SJCRH30 (cell line): ENCODE measurements at regions not wholly inside any gene's neighbourhood (a gene's known extent, or its start where the extent isn't known, plus 50 kb on each side); places are given as distances from the start of the nearest gene placed in this dataset.

Experiments used
- DNase-seq, 2 experiments: peaks; one replicate each; pipeline ENCODE4 v3.0.0-alpha.2; 2015 to 2020
- H3K27ac ChIP-seq: fragments of 250-450 bp; sonication (Bioruptor Pico); 2 replicates; pipeline ENCODE4 v1.5.1; 2020; ENCODE audit warnings: mild to moderate bottlenecking, moderate library complexity
- H3K27me3 ChIP-seq: fragments of 250-450 bp; sonication (Bioruptor Pico); 2 replicates; pipeline ENCODE4 v1.5.1; 2020; ENCODE audit warnings: mild to moderate bottlenecking, moderate library complexity
- H3K36me3 ChIP-seq: fragments of 250-450 bp; sonication (Bioruptor Pico); 2 replicates; pipeline ENCODE4 v1.5.1; 2020; ENCODE audit warnings: mild to moderate bottlenecking, moderate library complexity
- H3K4me1 ChIP-seq: fragments of 250-450 bp; sonication (Bioruptor Pico); 2 replicates; pipeline ENCODE4 v1.5.1; 2020; ENCODE audit warnings: mild to moderate bottlenecking, moderate library complexity
- H3K4me3 ChIP-seq: fragments of 250-450 bp; sonication (Bioruptor Pico); 2 replicates; pipeline ENCODE4 v1.5.1; 2020; ENCODE audit warnings: mild to moderate bottlenecking, moderate library complexity
- H3K9me3 ChIP-seq: fragments of 250-450 bp; sonication (Bioruptor Pico); replicated peaks from 2 replicates; pipeline ENCODE4 v1.5.1; 2020; ENCODE audit warnings: mild to moderate bottlenecking, moderate library complexity

DNA sequence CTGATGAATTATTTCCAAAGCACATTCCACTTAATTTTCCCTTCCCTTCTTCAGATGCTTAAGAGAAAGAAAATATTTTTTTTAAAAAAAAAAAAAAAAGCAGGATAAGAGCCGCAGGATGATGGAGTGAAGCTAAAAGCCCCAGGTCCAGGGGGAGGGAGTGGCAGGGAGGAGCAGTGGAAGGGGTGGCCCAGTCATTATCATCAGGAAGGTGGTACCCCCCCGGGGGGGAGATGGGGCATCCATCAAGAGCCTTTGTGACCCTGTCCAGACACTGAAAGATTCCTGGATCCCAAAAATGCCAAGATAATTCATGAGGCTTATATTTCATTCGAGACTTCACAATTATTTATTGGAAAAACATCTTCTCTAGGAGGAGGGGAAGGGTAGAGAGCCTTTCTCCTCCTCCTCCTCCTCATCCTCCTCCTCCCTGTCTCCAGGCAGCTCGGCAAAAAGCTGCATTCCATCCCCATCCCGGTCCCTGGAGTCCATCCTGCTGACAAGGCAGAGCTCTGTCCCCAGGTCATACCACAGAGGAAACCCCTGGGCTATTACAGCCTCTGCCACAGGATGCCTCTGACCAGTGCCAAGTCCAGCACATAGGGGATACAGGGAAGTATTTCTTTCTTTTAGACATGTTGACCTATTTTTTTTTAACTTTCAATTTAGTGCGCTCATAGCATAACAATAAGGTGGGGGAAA is 125.3 kb downstream of the TWIST2 start:
- no peak overlapping the region for H3K27ac ChIP-seq
- H3K9me3 ChIP-seq = peaks cover 5% of the 10 kb centered on the region
- H3K4me1 ChIP-seq = no peaks in the 10 kb centered on the region
- DNase-seq = no peak
- H3K36me3 ChIP-seq = no peaks in the 10 kb centered on the region
- H3K27me3 ChIP-seq = no peaks in the 10 kb centered on the region
- no peak overlapping the region for H3K4me3 ChIP-seq

DNA sequence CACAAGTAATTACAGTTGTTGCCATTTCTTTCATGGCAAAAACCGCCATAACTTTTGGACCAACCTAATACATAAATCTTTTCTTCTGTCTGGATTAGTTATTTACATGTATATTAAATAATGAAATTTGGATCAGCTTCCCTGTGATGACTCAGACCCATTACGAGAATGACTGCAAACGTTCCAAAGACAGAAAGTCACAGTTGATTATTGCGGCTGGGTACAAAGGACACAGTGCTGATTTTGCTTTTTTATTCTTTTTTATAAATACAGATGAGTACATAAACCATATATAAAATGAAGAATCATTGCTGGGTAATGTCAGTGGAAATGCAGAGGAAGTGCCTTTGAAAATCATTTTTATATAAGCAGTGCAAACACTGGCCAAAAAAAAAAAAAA is 126.2 kb downstream of the TWIST2 start:
- Histone ChIP-seq H3K9me3 (peaks cover 5% of the 10 kb centered on the region), H3K27me3 (no peaks in the 10 kb centered on the region), H3K36me3 (no peaks in the 10 kb centered on the region), H3K27ac (no peak overlapping the region), H3K4me3 (no peak overlapping the region), H3K4me1 (no peaks in the 10 kb centered on the region)
- DNase-seq = no peak

DNA sequence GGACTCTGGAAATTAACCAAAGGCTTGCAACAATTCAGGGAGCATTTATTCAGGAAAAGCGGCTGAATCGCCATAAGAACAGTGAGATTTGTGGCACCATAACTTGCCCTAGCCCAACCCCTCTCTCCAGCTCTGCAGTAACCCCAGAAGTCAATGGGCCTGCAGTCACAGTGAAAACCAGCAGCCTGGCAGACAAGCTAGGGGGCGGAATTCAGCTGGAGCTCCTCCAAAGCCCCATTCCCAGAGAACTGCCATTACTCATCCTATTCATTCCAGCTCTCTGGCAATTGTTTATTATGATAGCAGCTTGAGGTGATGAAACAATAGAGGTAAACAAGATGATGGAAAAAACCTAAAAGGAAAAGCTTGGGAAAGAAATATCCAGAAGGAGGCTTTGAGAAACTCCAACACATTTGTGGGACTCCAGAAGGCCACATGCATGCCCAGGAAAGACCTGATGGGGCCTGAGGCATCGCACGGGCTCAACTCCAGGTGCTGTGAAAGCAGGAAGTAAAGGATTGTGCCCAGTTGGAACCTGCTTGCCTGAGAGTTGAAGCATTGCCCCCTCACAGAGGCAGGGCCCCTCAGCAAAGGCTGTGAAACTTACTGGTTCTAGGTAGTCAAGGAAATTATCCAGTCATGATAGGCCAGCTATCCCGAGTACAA is 126.7 kb downstream of the TWIST2 start:
- Histone ChIP-seq H3K27ac (no peak overlapping the region), H3K4me3 (no peak overlapping the region), H3K9me3 (peaks cover 8% of the 10 kb centered on the region), H3K4me1 (no peaks in the 10 kb centered on the region), H3K36me3 (no peaks in the 10 kb centered on the region), H3K27me3 (no peaks in the 10 kb centered on the region)
- DNase-seq = peak in 1 of 2 experiments; percentile 9

DNA sequence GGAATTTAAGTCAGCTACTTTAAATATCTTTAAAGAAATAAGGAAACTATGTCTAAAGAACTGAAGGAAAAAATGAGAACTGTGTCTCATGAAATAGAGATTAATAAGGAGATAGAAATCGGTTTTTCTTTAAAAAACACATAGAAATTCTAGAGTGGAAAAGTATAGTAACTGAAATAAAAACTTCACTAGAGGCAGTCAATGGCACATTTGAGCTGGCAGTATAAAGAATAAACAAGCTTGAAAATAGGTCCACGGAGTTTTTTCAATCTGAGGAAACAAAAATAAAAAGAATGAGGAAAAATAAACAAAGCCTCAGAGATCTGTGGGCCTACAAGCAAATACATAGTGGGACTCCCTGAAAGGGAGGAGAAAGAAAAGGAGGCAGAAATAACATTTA is 127.5 kb downstream of the TWIST2 start:
- Histone ChIP-seq H3K27me3 (no peaks in the 10 kb centered on the region), H3K4me3 (no peak overlapping the region)

DNA sequence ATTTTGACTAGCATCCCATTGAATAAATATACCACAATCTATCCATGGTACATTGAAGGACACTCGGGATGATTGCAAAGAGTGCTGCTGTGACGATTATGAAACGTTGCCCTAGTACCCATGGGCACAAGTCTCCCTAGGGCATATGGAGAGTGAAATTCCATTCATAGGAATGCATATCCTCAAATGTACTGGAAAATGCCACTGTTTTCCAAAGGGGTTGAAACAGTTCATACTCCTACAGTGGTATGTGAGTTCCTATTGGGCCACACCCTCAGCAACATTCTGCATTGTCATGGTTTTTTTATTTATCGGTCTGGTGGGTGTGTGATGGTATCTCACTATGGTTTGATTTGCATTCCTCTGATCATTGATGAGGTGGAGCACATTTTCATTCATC is 130.6 kb downstream of the TWIST2 start:
- Histone ChIP-seq H3K4me3 (no peak overlapping the region), H3K36me3 (no peaks in the 10 kb centered on the region), H3K27ac (no peak overlapping the region), H3K9me3 (peaks cover 8% of the 10 kb centered on the region), H3K27me3 (no peaks in the 10 kb centered on the region), H3K4me1 (no peaks in the 10 kb centered on the region)
- no peak for DNase-seq

More for the DNA sequence above, 127.5 kb downstream of the TWIST2 start:
- no peaks in the 10 kb centered on the region for H3K36me3 ChIP-seq
- H3K9me3 ChIP-seq = peaks cover 8% of the 10 kb centered on the region
- no peak for DNase-seq
- H3K4me1 ChIP-seq = no peaks in the 10 kb centered on the region
- no peak overlapping the region for H3K27ac ChIP-seq

DNA sequence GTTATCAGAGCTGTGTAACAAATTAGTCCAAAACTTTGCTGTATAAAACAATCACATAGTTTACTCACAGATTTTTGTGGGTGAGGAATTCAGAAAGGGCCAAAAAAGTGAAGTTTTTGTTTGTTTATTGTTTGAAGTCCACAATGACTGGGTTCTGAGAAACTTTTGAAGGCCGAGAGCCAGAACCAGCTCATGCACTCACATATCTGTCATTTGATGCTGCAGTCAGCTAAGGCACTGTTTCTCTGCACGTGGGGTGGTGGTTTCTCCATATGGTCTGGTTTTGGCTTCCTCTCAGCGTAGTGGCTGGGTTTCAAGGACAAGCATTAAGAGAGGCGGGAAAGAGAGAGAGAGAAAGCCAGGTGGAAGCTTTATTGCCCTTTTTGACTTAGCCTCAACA is 131.8 kb downstream of the TWIST2 start:
- Histone ChIP-seq H3K4me3 (no peak overlapping the region), H3K36me3 (no peaks in the 10 kb centered on the region), H3K4me1 (no peaks in the 10 kb centered on the region), H3K9me3 (peaks cover 8% of the 10 kb centered on the region), H3K27ac (no peak overlapping the region), H3K27me3 (no peaks in the 10 kb centered on the region; the same call in 1 of the 2 replicates)
- DNase-seq = no peak

DNA sequence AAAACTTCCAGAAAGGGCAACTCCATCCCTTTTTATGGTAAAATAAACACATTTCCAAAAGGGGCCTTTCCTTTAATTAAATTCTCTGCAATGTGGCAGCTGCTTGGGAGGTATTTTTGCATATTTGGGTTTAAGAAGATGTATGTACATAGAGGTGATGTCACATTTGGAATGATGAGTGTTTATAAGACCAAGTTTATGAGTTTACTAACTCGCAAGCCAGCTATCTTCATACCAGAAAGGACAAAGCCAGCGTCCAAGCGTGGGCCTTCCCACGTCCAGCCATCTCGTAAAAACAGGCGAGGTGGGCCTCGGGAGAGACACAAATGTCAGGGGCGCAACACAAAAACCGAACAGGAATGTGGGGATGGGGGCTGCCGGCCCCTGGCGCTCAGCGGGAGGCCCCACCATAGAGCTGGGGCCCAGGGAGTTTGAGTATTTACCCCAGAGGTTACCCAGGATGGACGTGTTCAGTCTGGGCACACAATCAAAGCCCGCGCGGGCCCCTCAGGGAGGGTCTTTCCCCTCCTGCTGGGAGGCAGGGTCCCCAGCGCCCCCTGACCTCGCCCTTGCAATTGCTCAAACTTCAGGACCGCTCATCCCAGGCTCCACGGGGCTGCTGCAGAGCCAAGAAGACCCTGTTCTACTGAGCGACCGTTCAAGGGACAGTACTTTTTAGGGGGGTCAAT is 137.3 kb downstream of the TWIST2 start:
- no peak for DNase-seq
- Histone ChIP-seq H3K9me3 (no peaks in the 10 kb centered on the region), H3K27ac (no peak overlapping the region), H3K4me1 (no peaks in the 10 kb centered on the region), H3K36me3 (no peaks in the 10 kb centered on the region), H3K4me3 (no peak overlapping the region), H3K27me3 (peaks cover 6% of the 10 kb centered on the region)

DNA sequence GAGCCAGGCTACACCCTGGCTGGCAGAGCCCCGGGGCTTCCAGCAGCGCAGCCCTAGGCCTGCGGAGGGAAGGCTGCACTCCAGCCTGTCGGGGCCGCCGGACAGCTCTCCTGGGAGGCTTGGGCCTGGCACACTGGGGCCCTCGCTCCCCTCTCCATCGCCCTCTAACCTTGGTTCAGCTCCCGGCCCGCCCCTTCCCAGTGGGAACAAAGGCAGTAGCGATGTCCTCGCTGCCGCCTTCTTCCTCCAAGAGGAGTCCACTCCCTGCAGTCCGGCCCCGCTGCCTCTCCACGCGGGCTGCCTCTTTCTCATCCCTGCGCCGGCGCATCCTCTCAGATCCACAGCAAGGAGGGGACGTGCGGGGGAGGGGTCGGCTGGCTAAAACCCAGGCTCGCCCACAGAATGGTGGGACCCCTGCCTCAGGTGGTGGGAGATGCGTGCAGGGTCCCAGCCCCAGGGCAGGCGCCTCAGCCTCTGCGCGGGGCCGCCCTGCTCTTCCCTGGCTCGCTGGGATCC is 138.1 kb downstream of the TWIST2 start:
- H3K4me1 ChIP-seq = no peaks in the 10 kb centered on the region
- DNase-seq = no peak

DNA sequence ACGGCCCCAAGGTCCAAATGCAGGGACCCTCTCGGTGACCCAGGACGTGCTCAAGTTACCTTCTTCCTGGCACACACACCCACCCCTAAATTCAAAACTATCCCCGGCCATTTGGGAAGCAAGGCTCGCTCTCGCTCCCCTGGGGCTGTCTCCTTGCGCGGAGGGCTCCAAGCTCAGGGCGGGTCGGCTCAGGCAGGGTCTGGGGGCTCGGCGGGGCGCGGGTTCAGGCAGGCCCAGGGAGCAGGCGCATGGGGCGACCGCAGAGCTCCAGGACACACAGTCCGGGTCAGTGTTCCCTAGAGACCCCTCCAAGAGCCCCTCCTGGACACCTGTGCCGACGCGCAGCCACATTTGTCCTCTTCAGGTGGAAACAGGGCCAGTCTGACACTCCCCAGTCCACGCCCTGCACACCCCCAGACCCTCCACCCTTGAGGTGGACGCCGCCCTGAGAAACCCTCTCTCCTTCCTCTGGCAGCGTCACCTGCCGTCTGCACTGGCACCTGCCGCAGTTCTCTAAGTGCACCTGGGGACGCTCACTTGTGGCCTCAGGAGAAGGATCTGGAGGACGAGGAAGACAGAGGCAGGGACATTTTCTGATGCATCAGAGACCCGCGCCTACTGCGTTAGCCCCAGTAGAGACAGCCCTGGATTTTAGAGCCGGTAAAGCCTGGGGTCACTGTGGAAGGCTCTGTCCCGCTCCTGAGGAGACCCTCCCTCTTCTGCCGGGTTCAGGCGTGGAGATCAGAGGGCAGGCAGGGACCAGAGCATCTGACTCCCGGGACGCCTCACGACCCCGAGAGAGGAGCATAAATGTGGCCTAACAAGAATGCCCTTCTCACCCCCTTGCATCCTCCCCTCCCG is 138.8 kb downstream of the TWIST2 start:
- Histone ChIP-seq H3K9me3 (no peaks in the 10 kb centered on the region), H3K36me3 (no peaks in the 10 kb centered on the region), H3K27ac (no peak overlapping the region), H3K27me3 (peaks cover 6% of the 10 kb centered on the region), H3K4me3 (no peak overlapping the region), H3K4me1 (no peaks in the 10 kb centered on the region)
- DNase-seq = no peak

More for the DNA sequence above, 138.1 kb downstream of the TWIST2 start:
- H3K4me3 ChIP-seq = no peak overlapping the region
- H3K36me3 ChIP-seq = no peaks in the 10 kb centered on the region
- peaks cover 6% of the 10 kb centered on the region for H3K27me3 ChIP-seq
- H3K27ac ChIP-seq = no peak overlapping the region
- H3K9me3 ChIP-seq = no peaks in the 10 kb centered on the region

DNA sequence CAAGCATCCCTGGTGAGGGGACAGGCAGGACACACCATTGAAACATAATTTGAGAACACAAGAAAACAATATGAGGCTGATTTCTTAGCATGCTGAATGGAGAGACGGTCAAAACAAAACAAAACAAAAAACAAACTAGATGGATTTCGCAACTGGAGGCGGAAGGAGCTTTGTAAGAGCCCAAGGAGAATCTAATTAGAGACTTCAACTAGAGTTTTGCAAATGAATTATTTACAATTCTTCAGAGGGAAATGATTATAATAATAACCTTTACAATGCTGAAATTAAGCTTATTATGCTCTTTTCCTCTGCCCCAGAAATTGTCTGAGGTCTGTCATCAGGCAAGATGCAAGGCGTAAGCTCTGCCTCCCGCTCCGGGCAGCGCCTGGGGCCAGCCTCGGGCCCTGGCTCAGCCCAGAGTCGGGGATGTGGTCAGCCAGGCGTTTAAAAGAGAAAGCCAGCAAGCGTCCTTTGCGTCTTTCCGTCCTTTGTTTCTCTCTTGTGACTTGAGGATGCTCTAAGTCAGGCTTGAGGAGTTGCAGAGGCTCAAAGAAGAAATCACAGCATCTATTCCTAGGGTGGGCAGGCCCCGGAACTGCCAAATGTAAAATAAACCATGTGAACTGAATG is 139.6 kb downstream of the TWIST2 start:
- H3K27me3 ChIP-seq = peaks cover 6% of the 10 kb centered on the region
- H3K4me1 ChIP-seq = no peaks in the 10 kb centered on the region
- no peaks in the 10 kb centered on the region for H3K9me3 ChIP-seq
- H3K27ac ChIP-seq = no peak overlapping the region
- no peak for DNase-seq
- no peak overlapping the region for H3K4me3 ChIP-seq
- no peaks in the 10 kb centered on the region for H3K36me3 ChIP-seq

DNA sequence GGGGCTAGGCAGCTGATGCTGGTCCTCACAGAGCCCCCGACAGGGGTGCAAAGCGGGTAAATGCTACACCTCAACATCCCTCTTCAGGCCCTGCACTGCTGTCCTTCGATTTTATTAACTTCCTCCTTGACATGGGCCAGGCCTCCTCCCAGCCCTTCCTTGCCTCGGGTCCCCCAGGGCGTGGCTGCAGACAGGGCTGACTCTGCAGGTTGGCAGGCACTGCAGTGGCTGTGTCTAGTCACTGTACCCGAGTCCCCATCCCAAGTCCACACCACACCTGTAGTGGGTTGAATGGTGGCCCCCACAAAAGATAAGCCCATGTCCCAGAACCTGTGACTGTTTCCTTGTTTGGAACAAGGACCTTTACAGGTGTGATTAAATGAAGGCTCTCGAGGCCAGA is 140.2 kb downstream of the TWIST2 start:
- Histone ChIP-seq H3K27me3 (peaks cover 6% of the 10 kb centered on the region), H3K4me3 (no peak overlapping the region), H3K9me3 (no peaks in the 10 kb centered on the region), H3K4me1 (no peaks in the 10 kb centered on the region), H3K27ac (no peak overlapping the region), H3K36me3 (no peaks in the 10 kb centered on the region)
- no peak for DNase-seq

DNA sequence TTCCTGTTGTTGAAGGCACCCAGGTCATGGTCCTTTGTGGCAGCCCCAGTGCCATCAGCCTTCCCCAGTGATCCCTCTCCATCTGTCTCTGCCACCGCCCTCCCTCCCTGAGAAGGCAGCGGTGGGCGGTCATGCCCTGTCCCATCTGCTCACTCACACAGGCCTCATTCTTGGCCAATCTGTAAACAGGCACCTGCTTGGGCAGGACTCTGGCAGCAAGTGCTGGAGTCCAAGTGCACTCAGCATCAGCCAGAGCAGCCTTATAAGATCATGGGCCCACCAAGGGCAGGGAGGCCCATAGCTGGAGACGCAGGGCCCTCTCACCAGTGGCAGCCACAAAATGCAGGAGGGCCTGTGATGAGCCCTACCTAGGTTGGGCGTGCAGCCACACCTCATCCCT is 140.9 kb downstream of the TWIST2 start:
- no peak overlapping the region for H3K27ac ChIP-seq
- H3K4me1 ChIP-seq = no peaks in the 10 kb centered on the region
- H3K36me3 ChIP-seq = no peaks in the 10 kb centered on the region
- H3K27me3 ChIP-seq = peaks cover 6% of the 10 kb centered on the region
- H3K9me3 ChIP-seq = no peaks in the 10 kb centered on the region
- no peak overlapping the region for H3K4me3 ChIP-seq
- DNase-seq = no peak

DNA sequence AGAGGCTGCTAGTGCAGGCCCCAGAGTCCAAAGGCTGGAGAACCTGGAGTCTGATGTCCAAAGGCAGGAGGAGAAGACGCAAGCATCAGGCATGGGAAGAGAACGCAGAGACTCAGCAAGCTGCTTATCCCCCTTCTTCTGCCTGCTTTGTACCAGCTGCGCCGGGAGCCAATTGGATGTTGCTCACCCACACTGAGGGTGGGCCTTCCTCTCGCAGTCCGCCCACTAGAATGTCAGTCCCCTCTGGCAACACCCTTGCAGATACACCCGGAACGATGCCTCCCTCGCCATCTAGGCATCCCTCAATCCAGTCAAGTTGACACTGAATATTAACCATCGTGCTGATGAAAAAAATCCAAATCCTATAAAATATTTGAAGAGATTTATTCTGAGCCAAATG is 141.6 kb downstream of the TWIST2 start:
- no peak for DNase-seq
- Histone ChIP-seq H3K27me3 (peaks cover 6% of the 10 kb centered on the region), H3K36me3 (no peaks in the 10 kb centered on the region), H3K9me3 (no peaks in the 10 kb centered on the region), H3K4me1 (no peaks in the 10 kb centered on the region), H3K27ac (no peak overlapping the region), H3K4me3 (no peak overlapping the region)

DNA sequence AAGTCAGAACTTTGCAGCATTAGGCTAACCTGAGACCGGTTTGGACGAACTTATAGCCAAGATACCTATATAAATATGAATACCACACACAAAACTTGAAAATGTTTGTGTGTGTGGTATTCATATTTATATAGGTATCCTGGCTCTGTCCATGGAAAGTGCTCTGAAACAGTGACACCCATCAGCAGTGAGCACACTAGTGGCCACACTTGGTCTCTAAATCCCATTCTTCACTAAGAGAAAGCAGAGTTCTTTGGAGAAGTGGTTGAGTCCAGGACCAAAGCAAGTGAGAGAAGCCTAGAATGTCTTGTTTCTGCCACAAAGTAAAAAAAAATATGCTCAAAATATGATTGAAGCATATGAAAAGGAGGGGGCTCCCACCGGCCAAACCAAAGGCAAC is 146.5 kb downstream of the TWIST2 start:
- DNase-seq = no peak
- H3K4me3 ChIP-seq = no peak overlapping the region
- H3K36me3 ChIP-seq = no peaks in the 10 kb centered on the region
- no peak overlapping the region for H3K27ac ChIP-seq
- peaks cover 9% of the 10 kb centered on the region for H3K27me3 ChIP-seq
- peaks cover 6% of the 10 kb centered on the region; the same call in 1 of the 2 replicates for H3K9me3 ChIP-seq
- H3K4me1 ChIP-seq = no peaks in the 10 kb centered on the region
